ENCODE measurements at regions not wholly inside any gene's neighbourhood (a gene's known extent, or its start where the extent isn't known, plus 50 kb on each side); places are given as distances from the start of the nearest gene placed in this dataset.

GRCh38 chr1:193649587-193649986 is 463.2 kb upstream of the B3GALT2 start:
- TF ChIP-seq, protein P1, sequence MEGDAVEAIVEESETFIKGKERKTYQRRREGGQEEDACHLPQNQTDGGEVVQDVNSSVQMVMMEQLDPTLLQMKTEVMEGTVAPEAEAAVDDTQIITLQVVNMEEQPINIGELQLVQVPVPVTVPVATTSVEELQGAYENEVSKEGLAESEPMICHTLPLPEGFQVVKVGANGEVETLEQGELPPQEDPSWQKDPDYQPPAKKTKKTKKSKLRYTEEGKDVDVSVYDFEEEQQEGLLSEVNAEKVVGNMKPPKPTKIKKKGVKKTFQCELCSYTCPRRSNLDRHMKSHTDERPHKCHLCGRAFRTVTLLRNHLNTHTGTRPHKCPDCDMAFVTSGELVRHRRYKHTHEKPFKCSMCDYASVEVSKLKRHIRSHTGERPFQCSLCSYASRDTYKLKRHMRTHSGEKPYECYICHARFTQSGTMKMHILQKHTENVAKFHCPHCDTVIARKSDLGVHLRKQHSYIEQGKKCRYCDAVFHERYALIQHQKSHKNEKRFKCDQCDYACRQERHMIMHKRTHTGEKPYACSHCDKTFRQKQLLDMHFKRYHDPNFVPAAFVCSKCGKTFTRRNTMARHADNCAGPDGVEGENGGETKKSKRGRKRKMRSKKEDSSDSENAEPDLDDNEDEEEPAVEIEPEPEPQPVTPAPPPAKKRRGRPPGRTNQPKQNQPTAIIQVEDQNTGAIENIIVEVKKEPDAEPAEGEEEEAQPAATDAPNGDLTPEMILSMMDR (conservative IDR thresholded peaks at IDR 0.05; ENCODE audit: low read depth, low read length), result no peak
- no peak overlapping the region for H3K4me3 ChIP-seq (ENCODE audit: low read depth, low read length)
- DNase-seq (ENCODE audit: low read depth), result no peak

GRCh38 chr1:193634876-193635275 is 448.5 kb upstream of the B3GALT2 start:
- TF ChIP-seq, protein P1 (conservative IDR thresholded peaks at IDR 0.05; ENCODE audit: low read depth, low read length), result no peak
- DNase-seq (ENCODE audit: low read depth), result peak; percentile 35
- no peak overlapping the region for H3K4me3 ChIP-seq (ENCODE audit: low read depth, low read length)

- H3K4me3 ChIP-seq (ENCODE audit: low read depth, low read length), result no peak overlapping the region
- DNase-seq (ENCODE audit: low read depth), result peak; percentile 23
- TF ChIP-seq, protein P1 (conservative IDR thresholded peaks at IDR 0.05; ENCODE audit: low read depth, low read length), result no peak
Observed at GRCh38 chr1:193634470-193634869, 448.1 kb upstream of the B3GALT2 start.

DNA sequence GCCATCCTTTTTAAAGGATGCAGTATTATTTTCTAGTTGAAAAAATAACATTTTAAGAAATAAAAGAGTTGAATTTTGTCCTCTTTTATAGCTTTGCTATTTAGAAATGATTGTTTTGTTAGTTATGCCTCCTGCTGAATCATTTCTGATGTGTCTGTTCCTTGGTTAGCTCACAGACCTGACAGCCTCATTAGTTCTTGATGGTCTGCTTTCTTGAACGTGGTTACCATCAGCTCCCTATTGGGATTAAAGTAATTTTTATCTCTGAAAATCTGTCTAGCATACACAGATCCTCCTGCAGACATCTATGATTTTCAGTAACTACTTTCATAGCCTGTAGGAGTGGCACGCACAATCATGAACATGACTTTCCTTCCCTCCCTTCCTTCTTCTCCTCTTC is 447.6 kb upstream of the B3GALT2 start:
- TF ChIP-seq, protein P1 (conservative IDR thresholded peaks at IDR 0.05; ENCODE audit: low read depth, low read length), result no peak
- no peak overlapping the region for H3K4me3 ChIP-seq (ENCODE audit: low read depth, low read length)
- DNase-seq (ENCODE audit: low read depth), result no peak

- TF ChIP-seq, protein P1 (conservative IDR thresholded peaks at IDR 0.05; ENCODE audit: low read depth, low read length), result no peak
- no peak for DNase-seq (ENCODE audit: low read depth)
- H3K4me3 ChIP-seq (ENCODE audit: low read depth, low read length), result no peak overlapping the region
Observed at GRCh38 chr1:193633093-193633492, 446.7 kb upstream of the B3GALT2 start.

DNA sequence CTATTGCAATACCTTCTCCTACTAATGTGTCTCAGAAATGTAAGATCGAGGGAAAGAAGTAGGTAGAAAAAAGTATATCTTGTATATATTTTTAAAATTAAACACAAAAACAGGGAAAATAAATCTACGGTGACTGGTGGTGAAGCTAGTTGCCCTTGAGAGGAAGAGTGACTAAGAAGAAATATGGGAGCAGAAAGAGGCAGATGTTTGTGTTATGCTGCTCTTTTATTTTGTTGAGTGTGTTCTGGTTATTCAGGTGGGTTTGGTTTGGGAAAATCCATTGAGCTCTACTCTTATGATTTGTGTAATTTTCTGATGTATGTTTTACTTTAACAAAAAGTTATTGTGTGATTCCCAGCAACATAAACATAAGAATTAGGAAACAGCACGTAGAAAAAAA is 444.9 kb upstream of the B3GALT2 start:
- DNase-seq (ENCODE audit: low read depth), result no peak
- H3K4me3 ChIP-seq (ENCODE audit: low read depth, low read length), result no peak overlapping the region
- TF ChIP-seq, protein P1 (conservative IDR thresholded peaks at IDR 0.05; ENCODE audit: low read depth, low read length), result no peak

- DNase-seq (ENCODE audit: low read depth), result no peak
- TF ChIP-seq, protein P1 (conservative IDR thresholded peaks at IDR 0.05; ENCODE audit: low read depth, low read length), result no peak
- no peak overlapping the region for H3K4me3 ChIP-seq (ENCODE audit: low read depth, low read length)
Observed at GRCh38 chr1:193629875-193630274, 443.5 kb upstream of the B3GALT2 start.

Measured in epithelial cell of proximal tubule (primary cell).